T-cell (primary cell): ENCODE measurements at regions not wholly inside any gene's neighbourhood (a gene's known extent, or its start where the extent isn't known, plus 50 kb on each side); places are given as distances from the start of the nearest gene placed in this dataset.
"Not testable (repeated sequence)": the region's sequence is repeated elsewhere in the genome, so short reads cannot be mapped to it uniquely, and the experiment has no call there.

Experiments used
- ATAC-seq, 4 experiments: fragments of 200-7000 bp in 3 of 4; fragments of 150-1000 bp in 1 of 4; cut with Tn5 transposase; replicated peaks in 1 of 4; 1 replicate in 3 of 4; 2 replicates in 1 of 4; pipeline ENCODE4 v1.10.0; 2021; ENCODE audit warnings: moderate library complexity in 3 of 4, mild to moderate bottlenecking in 2 of 4, moderate number of reproducible peaks in 1 of 4
- CTCF ChIA-PET, 2 donors: fragments of 300-600 bp; sonication (Branson Sonifier 250); formaldehyde crosslinking; loops; one replicate each; lab custom pipeline; 2022; ENCODE audit warnings: antibody characterized with exemption in 2 of 2; lab: Charles Lee
- POLR2A ChIA-PET, 2 donors: fragments of 300-600 bp; sonication (Branson Sonifier 250); formaldehyde crosslinking; loops; one replicate each; lab custom pipeline; 2022; ENCODE audit warnings: antibody characterized with exemption in 2 of 2; lab: Charles Lee
- DNase-seq, 35 experiments: peaks; one replicate each; pipeline versions ENCODE4 v3.0.0 to v3.0.0-alpha.2; 2013 to 2023
- H3K27ac ChIP-seq: one replicate; pipeline ENCODE4 v1.5.1; 2013; ENCODE audit warnings: low read length
- H3K27me3 ChIP-seq, 2 experiments: replicated peaks in 1 of 2; 1 replicate in 1 of 2; 2 replicates in 1 of 2; pipeline versions ENCODE4 v1.6.1 to v1.7.0; 2013; ENCODE audit warnings: low read length in 1 of 2, mixed read lengths in 1 of 2; ENCODE audit not compliant: control insufficient read depth in 2 of 2, insufficient read depth in 2 of 2; ENCODE audit errors: extremely low read depth in 1 of 2
- H3K36me3 ChIP-seq, 2 donors: 1 replicate in 1 of 2; 2 replicates in 1 of 2; pipeline versions ENCODE4 v1.6.1 to v1.7.0; 2013; ENCODE audit warnings: low read length in 1 of 2; ENCODE audit not compliant: control insufficient read depth in 2 of 2, insufficient read depth in 1 of 2; ENCODE audit errors: extremely low read depth in 1 of 2
- H3K4me1 ChIP-seq, 2 experiments: 1 replicate in 1 of 2; 2 replicates in 1 of 2; pipeline versions ENCODE4 v1.6.1 to v1.7.0; 2013; ENCODE audit warnings: low read length in 2 of 2, mixed read lengths in 1 of 2; ENCODE audit not compliant: insufficient read depth in 2 of 2, control insufficient read depth in 1 of 2; ENCODE audit errors: extremely low read depth in 1 of 2
- H3K4me3 ChIP-seq, 2 donors: 1 replicate in 1 of 2; 2 replicates in 1 of 2; pipeline versions ENCODE4 v1.5.1 to v1.7.0; 2013; ENCODE audit warnings: mild to moderate bottlenecking in 2 of 2, low read length in 1 of 2, moderate library complexity in 1 of 2; ENCODE audit not compliant: control insufficient read depth in 1 of 2; ENCODE audit errors: extremely low read depth in 1 of 2
- H3K9me3 ChIP-seq: 2 replicates; pipeline ENCODE4 v1.7.0; 2013
- H3K27ac Mint-ChIP-seq, 2 donors: one replicate each; pipeline ENCODE4 v1.8.0; 2020 to 2021; ENCODE audit warnings: mild to moderate bottlenecking in 2 of 2, mixed read lengths in 2 of 2
- H3K27me3 Mint-ChIP-seq, 2 donors: one replicate each; pipeline ENCODE4 v1.8.0; 2021 to 2022; ENCODE audit warnings: mixed read lengths in 2 of 2
- H3K36me3 Mint-ChIP-seq: one replicate; pipeline ENCODE4 v1.8.0; 2021; ENCODE audit warnings: mixed read lengths
- H3K4me1 Mint-ChIP-seq, 3 donors: one replicate each; pipeline ENCODE4 v1.8.0; 2020 to 2022; ENCODE audit warnings: mixed read lengths in 3 of 3, mild to moderate bottlenecking in 1 of 3
- H3K4me3 Mint-ChIP-seq, 3 donors: one replicate each; pipeline ENCODE4 v1.8.0; 2020 to 2022; ENCODE audit warnings: mild to moderate bottlenecking in 3 of 3, mixed read lengths in 3 of 3, moderate library complexity in 3 of 3
- H3K9me3 Mint-ChIP-seq, 3 donors: one replicate each; pipeline ENCODE4 v1.8.0; 2020 to 2022; ENCODE audit warnings: mixed read lengths in 3 of 3
- WGBS: methylation state at CpG from one replicate; pipeline ENCODE4 v1.1.5; 2013; ENCODE audit warnings: missing lambda C conversion rate; ENCODE audit not compliant: insufficient coverage; 5-methylcytosine and 5-hydroxymethylcytosine counted together

GRCh38 chr21:25453524-25453923, 153.8 kb downstream of the MRPL39 start:
- Histone ChIP-seq H3K4me1 (peaks cover 6 to 11% of the 10 kb centered on the region in 2 experiments), H3K27ac (no peak overlapping the region), H3K9me3 (no peaks in the 10 kb centered on the region), H3K36me3 (no peaks in the 10 kb centered on the region), H3K4me3 (no peak overlapping the region), H3K27me3 (no peaks in the 10 kb centered on the region)
- no peaks in the 10 kb centered on the region for H3K27me3 Mint-ChIP-seq
- H3K4me3 Mint-ChIP-seq, result no peak overlapping the region
- DNase-seq (no peak), ATAC-seq (no peak)
- no peaks in the 10 kb centered on the region for H3K9me3 Mint-ChIP-seq
- CTCF ChIA-PET, result interaction anchor here in 1 of 2 donors (0.5 kb wide), 1 partner anchor 202 kb away, joined by 4 read pairs; no protein-coding TSS in a partner anchor
- H3K36me3 Mint-ChIP-seq, result no peaks in the 10 kb centered on the region
- H3K4me1 Mint-ChIP-seq, result peaks cover 13 to 22% (median 19%) of the 10 kb centered on the region in 3 donors
- POLR2A ChIA-PET, result no interaction called here
- H3K27ac Mint-ChIP-seq, result no peak overlapping the region

GRCh38 chr21:25449950-25450349, 157.3 kb downstream of the MRPL39 start:
- no peak overlapping the region for H3K27ac Mint-ChIP-seq
- Histone ChIP-seq H3K36me3 (no peaks in the 10 kb centered on the region), H3K27me3 (no peaks in the 10 kb centered on the region), H3K27ac (no peak overlapping the region), H3K4me1 (no peaks in the 10 kb centered on the region), H3K9me3 (no peaks in the 10 kb centered on the region), H3K4me3 (no peak overlapping the region)
- H3K36me3 Mint-ChIP-seq, result no peaks in the 10 kb centered on the region
- CTCF ChIA-PET, result interaction anchor here (0.6 to 1.1 kb wide), 2 partner anchors 20 to 258 kb away, joined by 3 to 5 read pairs; no protein-coding TSS in a partner anchor
- ATAC-seq (no peak), DNase-seq (no peak)
- H3K4me3 Mint-ChIP-seq, result no peak overlapping the region
- H3K27me3 Mint-ChIP-seq, result no peaks in the 10 kb centered on the region
- H3K4me1 Mint-ChIP-seq, result no peaks in the 10 kb centered on the region
- H3K9me3 Mint-ChIP-seq, result no peaks in the 10 kb centered on the region
- no CpG with 5 or more reads among the region's 3 CpGs for WGBS
- POLR2A ChIA-PET, result no interaction called here

- no peaks in the 10 kb centered on the region for H3K36me3 Mint-ChIP-seq
- ChIA-PET POLR2A (no interaction called here), CTCF (no interaction called here)
- WGBS, result 80% methylated on average over 1 of the region's 2 CpGs
- ATAC-seq, result no peak
- DNase-seq, result no peak
- H3K27me3 ChIP-seq, result no peaks in the 10 kb centered on the region
- H3K4me3 ChIP-seq, result no peak overlapping the region
- no peak overlapping the region for H3K27ac ChIP-seq
- H3K4me1 Mint-ChIP-seq, result no peaks in the 10 kb centered on the region
- no peak overlapping the region for H3K27ac Mint-ChIP-seq
- H3K4me3 Mint-ChIP-seq, result no peak overlapping the region
- no peaks in the 10 kb centered on the region for H3K36me3 ChIP-seq
- H3K4me1 ChIP-seq, result no peaks in the 10 kb centered on the region
- no peaks in the 10 kb centered on the region for H3K9me3 Mint-ChIP-seq
- no peaks in the 10 kb centered on the region for H3K27me3 Mint-ChIP-seq
- H3K9me3 ChIP-seq, result no peaks in the 10 kb centered on the region
Observed at GRCh38 chr21:25441835-25442234, 165.4 kb downstream of the MRPL39 start.

GRCh38 chr21:25437465-25437864, 169.8 kb downstream of the MRPL39 start:
- H3K36me3 Mint-ChIP-seq, H3K27ac Mint-ChIP-seq, ATAC-seq, DNase-seq, H3K27me3 ChIP-seq, H3K27me3 Mint-ChIP-seq, H3K9me3 ChIP-seq, H3K4me3 Mint-ChIP-seq, H3K4me3 ChIP-seq, H3K4me1 ChIP-seq, CTCF ChIA-PET, H3K27ac ChIP-seq, H3K36me3 ChIP-seq, H3K9me3 Mint-ChIP-seq, H3K4me1 Mint-ChIP-seq, POLR2A ChIA-PET: not testable (repeated sequence)
- WGBS, result no CpG with 5 or more reads among the region's 2 CpGs

- no peaks in the 10 kb centered on the region for H3K36me3 Mint-ChIP-seq
- ChIA-PET POLR2A (no interaction called here), CTCF (no interaction called here)
- H3K4me1 Mint-ChIP-seq, result peaks cover 0 to 11% (median 2%) of the 10 kb centered on the region in 3 donors
- no peak overlapping the region for H3K27ac Mint-ChIP-seq
- H3K27me3 Mint-ChIP-seq, result peaks cover 0 to 5% of the 10 kb centered on the region in 2 donors
- ATAC-seq (no peak), DNase-seq (no peak)
- Histone ChIP-seq H3K4me3 (no peak overlapping the region), H3K4me1 (no peaks in the 10 kb centered on the region), H3K9me3 (no peaks in the 10 kb centered on the region), H3K27ac (no peak overlapping the region), H3K27me3 (no peaks in the 10 kb centered on the region), H3K36me3 (no peaks in the 10 kb centered on the region)
- no peaks in the 10 kb centered on the region for H3K9me3 Mint-ChIP-seq
- H3K4me3 Mint-ChIP-seq, result no peak overlapping the region
Observed at GRCh38 chr21:25428537-25428936, 178.7 kb downstream of the MRPL39 start.

- ChIA-PET CTCF (interaction anchor here in 1 of 2 donors (0.8 kb wide), 1 partner anchor 53 kb away, joined by 3 read pairs; no protein-coding TSS in a partner anchor), POLR2A (interaction anchor here in 1 of 2 donors (0.6 kb wide), 1 partner anchor 1225 kb away, joined by 8 read pairs; no protein-coding TSS in a partner anchor)
- H3K27me3 ChIP-seq, result no peaks in the 10 kb centered on the region
- ATAC-seq (no peak), DNase-seq (no peak)
- Mint-ChIP-seq H3K4me3 (no peak overlapping the region), H3K9me3 (no peaks in the 10 kb centered on the region), H3K27me3 (peaks cover 0 to 5% of the 10 kb centered on the region in 2 donors), H3K4me1 (peaks cover 0 to 11% (median 2%) of the 10 kb centered on the region in 3 donors), H3K36me3 (no peaks in the 10 kb centered on the region), H3K27ac (no peak overlapping the region)
- no peaks in the 10 kb centered on the region for H3K9me3 ChIP-seq
- WGBS, result 100% methylated on average over 1 of the region's 5 CpGs
- H3K36me3 ChIP-seq, result no peaks in the 10 kb centered on the region
- H3K27ac ChIP-seq, result no peak overlapping the region
- no peaks in the 10 kb centered on the region for H3K4me1 ChIP-seq
- H3K4me3 ChIP-seq, result no peak overlapping the region
Observed at GRCh38 chr21:25427828-25428227, 179.5 kb downstream of the MRPL39 start.

GRCh38 chr21:25426580-25426979, 180.7 kb downstream of the MRPL39 start:
- H3K9me3 Mint-ChIP-seq, result no peaks in the 10 kb centered on the region
- Histone ChIP-seq H3K27ac (no peak overlapping the region), H3K4me1 (no peaks in the 10 kb centered on the region), H3K9me3 (no peaks in the 10 kb centered on the region), H3K4me3 (no peak overlapping the region), H3K27me3 (no peaks in the 10 kb centered on the region), H3K36me3 (no peaks in the 10 kb centered on the region)
- no peak for DNase-seq
- no CpG with 5 or more reads among the region's 4 CpGs for WGBS
- no peak overlapping the region for H3K27ac Mint-ChIP-seq
- ChIA-PET CTCF (no interaction called here), POLR2A (no interaction called here)
- no peak overlapping the region for H3K4me3 Mint-ChIP-seq
- peaks cover 0 to 5% of the 10 kb centered on the region in 2 donors for H3K27me3 Mint-ChIP-seq
- H3K4me1 Mint-ChIP-seq, result peaks cover 2 to 14% (median 6%) of the 10 kb centered on the region in 3 donors
- no peak for ATAC-seq
- no peaks in the 10 kb centered on the region for H3K36me3 Mint-ChIP-seq
